ENCODE measurements at regions not wholly inside any gene's neighbourhood (a gene's known extent, or its start where the extent isn't known, plus 50 kb on each side); places are given as distances from the start of the nearest gene placed in this dataset.

DNA sequence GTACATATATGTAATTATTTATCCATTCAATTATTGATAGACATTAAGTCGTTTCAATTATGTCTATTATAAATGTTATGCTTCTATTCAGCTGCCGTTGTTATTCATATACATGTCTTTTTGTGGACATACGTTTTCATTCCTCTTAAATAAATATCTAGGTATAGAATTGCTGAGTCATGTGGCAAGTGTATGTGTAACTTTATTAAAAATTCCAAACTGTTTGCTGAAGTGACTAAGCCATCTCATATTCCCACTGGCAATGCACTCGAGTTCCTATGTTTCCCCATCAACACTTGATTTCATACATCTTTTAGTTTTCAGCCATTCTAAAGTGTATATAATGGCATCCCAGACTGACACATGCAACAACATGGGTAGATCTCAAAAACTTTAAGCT is 739.7 kb upstream of the POU3F2 start:
- ChIA-PET CTCF (no interaction called here), POLR2A (ENCODE audit: low non-redundant PET) (no interaction called here)
- Histone ChIP-seq H3K36me3 (ENCODE audit: insufficient read depth, low read length, poor library complexity, severe bottlenecking) (no peaks in the 10 kb centered on the region), H3K9me3 (ENCODE audit: low read depth, low read length, poor library complexity, severe bottlenecking) (no peaks in the 10 kb centered on the region), H3K4me3 (ENCODE audit: low read depth, low read length, poor library complexity, severe bottlenecking) (no peak overlapping the region), H3K27me3 (replicated peaks; ENCODE audit: insufficient read depth, low read depth, low read length, poor library complexity) (no peaks in the 10 kb centered on the region), H3K27ac (ENCODE audit: low read depth, low read length, poor library complexity, severe bottlenecking) (no peak overlapping the region), H3K4me1 (ENCODE audit: insufficient read depth, low read length, poor library complexity, severe bottlenecking) (no peaks in the 10 kb centered on the region)
- DNase-seq (ENCODE audit: low spot score): no peak
- intact Hi-C loops (cut with micrococcal nuclease; ENCODE audit: unreplicated experiment): no loop called here
- TF ChIP-seq EZH2 (IDR thresholded peaks at IDR 0.05; ENCODE audit: borderline replicate concordance, low read depth, low read length, poor library complexity, severe bottlenecking): no peak
- TF ChIP-seq, protein P1, sequence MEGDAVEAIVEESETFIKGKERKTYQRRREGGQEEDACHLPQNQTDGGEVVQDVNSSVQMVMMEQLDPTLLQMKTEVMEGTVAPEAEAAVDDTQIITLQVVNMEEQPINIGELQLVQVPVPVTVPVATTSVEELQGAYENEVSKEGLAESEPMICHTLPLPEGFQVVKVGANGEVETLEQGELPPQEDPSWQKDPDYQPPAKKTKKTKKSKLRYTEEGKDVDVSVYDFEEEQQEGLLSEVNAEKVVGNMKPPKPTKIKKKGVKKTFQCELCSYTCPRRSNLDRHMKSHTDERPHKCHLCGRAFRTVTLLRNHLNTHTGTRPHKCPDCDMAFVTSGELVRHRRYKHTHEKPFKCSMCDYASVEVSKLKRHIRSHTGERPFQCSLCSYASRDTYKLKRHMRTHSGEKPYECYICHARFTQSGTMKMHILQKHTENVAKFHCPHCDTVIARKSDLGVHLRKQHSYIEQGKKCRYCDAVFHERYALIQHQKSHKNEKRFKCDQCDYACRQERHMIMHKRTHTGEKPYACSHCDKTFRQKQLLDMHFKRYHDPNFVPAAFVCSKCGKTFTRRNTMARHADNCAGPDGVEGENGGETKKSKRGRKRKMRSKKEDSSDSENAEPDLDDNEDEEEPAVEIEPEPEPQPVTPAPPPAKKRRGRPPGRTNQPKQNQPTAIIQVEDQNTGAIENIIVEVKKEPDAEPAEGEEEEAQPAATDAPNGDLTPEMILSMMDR (conservative IDR thresholded peaks at IDR 0.05; ENCODE audit: low read depth, low read length): no peak
- no TSS peak for BruUV-seq (replicated peaks)

DNA sequence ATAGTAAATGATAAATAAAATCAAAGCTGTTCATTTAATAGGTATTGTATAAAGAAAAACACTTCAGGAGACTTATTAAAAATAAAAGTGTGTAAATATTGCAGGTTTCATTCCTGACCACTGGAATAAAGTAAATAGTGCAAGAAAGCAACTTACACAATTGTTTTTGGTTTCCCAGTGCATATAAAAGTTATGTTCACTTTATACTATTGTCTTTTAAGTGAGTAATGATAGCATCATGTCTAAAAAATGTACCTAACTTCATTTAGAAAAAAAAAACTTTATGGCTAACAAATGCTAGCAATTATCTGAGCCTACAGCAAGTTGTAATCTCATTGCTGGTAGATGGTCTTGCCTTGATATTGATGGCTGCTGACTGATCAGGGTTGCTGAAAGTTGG is 726.6 kb upstream of the POU3F2 start:
- ChIA-PET POLR2A (ENCODE audit: low non-redundant PET) (no interaction called here), CTCF (no interaction called here)
- H3K4me1 ChIP-seq (ENCODE audit: insufficient read depth, low read length, poor library complexity, severe bottlenecking): no peaks in the 10 kb centered on the region
- H3K27me3 ChIP-seq (replicated peaks; ENCODE audit: insufficient read depth, low read depth, low read length, poor library complexity): no peaks in the 10 kb centered on the region
- H3K4me3 ChIP-seq (ENCODE audit: low read depth, low read length, poor library complexity, severe bottlenecking): no peak overlapping the region
- H3K27ac ChIP-seq (ENCODE audit: low read depth, low read length, poor library complexity, severe bottlenecking): no peak overlapping the region
- no peak for DNase-seq (ENCODE audit: low spot score)
- H3K36me3 ChIP-seq (ENCODE audit: insufficient read depth, low read length, poor library complexity, severe bottlenecking): no peaks in the 10 kb centered on the region
- no TSS peak for BruUV-seq (replicated peaks)
- intact Hi-C loops (cut with micrococcal nuclease; ENCODE audit: unreplicated experiment): no loop called here
- TF ChIP-seq, protein P1 (conservative IDR thresholded peaks at IDR 0.05; ENCODE audit: low read depth, low read length): no peak
- no peak for TF ChIP-seq EZH2 (IDR thresholded peaks at IDR 0.05; ENCODE audit: borderline replicate concordance, low read depth, low read length, poor library complexity, severe bottlenecking)
- no peaks in the 10 kb centered on the region for H3K9me3 ChIP-seq (ENCODE audit: low read depth, low read length, poor library complexity, severe bottlenecking)

DNA sequence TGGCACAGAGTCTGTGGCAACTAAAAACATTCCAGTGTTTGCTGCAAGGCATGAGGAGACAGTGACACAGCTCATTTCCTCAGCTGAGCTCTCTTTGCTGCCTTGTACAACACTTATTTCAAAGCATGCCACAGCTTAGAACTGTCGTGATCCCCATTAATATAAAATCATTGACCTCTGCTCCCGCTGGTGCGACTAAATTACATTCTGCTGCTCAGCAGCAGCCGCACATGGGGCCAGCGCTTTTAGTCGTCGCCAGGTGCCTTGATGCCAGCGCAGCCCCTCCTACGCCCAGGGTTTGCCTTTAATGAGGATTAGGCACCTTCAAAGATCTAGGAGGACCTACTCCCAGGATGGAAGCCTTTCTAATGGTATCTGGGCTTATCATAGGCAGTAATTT is 717.9 kb upstream of the POU3F2 start:
- intact Hi-C loops (cut with micrococcal nuclease; ENCODE audit: unreplicated experiment): no loop called here
- DNase-seq (ENCODE audit: low spot score): no peak
- Histone ChIP-seq H3K4me1 (ENCODE audit: insufficient read depth, low read length, poor library complexity, severe bottlenecking) (no peaks in the 10 kb centered on the region), H3K27me3 (replicated peaks; ENCODE audit: insufficient read depth, low read depth, low read length, poor library complexity) (no peaks in the 10 kb centered on the region), H3K9me3 (ENCODE audit: low read depth, low read length, poor library complexity, severe bottlenecking) (no peaks in the 10 kb centered on the region), H3K4me3 (ENCODE audit: low read depth, low read length, poor library complexity, severe bottlenecking) (no peak overlapping the region), H3K27ac (ENCODE audit: low read depth, low read length, poor library complexity, severe bottlenecking) (no peak overlapping the region), H3K36me3 (ENCODE audit: insufficient read depth, low read length, poor library complexity, severe bottlenecking) (no peaks in the 10 kb centered on the region)
- POLR2A ChIA-PET (ENCODE audit: low non-redundant PET): no interaction called here
- BruUV-seq (replicated peaks): no TSS peak
- CTCF ChIA-PET: no interaction called here
- TF ChIP-seq EZH2 (IDR thresholded peaks at IDR 0.05; ENCODE audit: borderline replicate concordance, low read depth, low read length, poor library complexity, severe bottlenecking): no peak
- TF ChIP-seq, protein P1 (conservative IDR thresholded peaks at IDR 0.05; ENCODE audit: low read depth, low read length): no peak
